LNCaP clone FGC (cell line): ENCODE measurements at regions not wholly inside any gene's neighbourhood (a gene's known extent, or its start where the extent isn't known, plus 50 kb on each side); places are given as distances from the start of the nearest gene placed in this dataset.

Source experiments
- DNase-seq: peaks from one replicate; pipeline ENCODE4 v3.0.0-alpha.2; 2011; ENCODE audit warnings: low read depth
- H3K4me3 ChIP-seq: 2 replicates; pipeline ENCODE4 v1.5.1; 2011; ENCODE audit warnings: mild to moderate bottlenecking, low read depth, low read length, control low read depth
- TF ChIP-seq, protein P1 (sequence below): IDR thresholded peaks from 2 replicates; pipeline ENCODE4 v1.5.1; 2012; ENCODE audit warnings: mild to moderate bottlenecking; ENCODE audit not compliant: control insufficient read depth, insufficient read depth; ENCODE audit errors: extremely low read depth

GRCh38 chr1:56430141-56430839 is 149.1 kb downstream of the PLPP3 start:
- TF ChIP-seq, protein P1, sequence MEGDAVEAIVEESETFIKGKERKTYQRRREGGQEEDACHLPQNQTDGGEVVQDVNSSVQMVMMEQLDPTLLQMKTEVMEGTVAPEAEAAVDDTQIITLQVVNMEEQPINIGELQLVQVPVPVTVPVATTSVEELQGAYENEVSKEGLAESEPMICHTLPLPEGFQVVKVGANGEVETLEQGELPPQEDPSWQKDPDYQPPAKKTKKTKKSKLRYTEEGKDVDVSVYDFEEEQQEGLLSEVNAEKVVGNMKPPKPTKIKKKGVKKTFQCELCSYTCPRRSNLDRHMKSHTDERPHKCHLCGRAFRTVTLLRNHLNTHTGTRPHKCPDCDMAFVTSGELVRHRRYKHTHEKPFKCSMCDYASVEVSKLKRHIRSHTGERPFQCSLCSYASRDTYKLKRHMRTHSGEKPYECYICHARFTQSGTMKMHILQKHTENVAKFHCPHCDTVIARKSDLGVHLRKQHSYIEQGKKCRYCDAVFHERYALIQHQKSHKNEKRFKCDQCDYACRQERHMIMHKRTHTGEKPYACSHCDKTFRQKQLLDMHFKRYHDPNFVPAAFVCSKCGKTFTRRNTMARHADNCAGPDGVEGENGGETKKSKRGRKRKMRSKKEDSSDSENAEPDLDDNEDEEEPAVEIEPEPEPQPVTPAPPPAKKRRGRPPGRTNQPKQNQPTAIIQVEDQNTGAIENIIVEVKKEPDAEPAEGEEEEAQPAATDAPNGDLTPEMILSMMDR, result no peak
- no peak for DNase-seq
- no peak overlapping the region for H3K4me3 ChIP-seq

GRCh38 chr1:56429288-56429687 is 150.1 kb downstream of the PLPP3 start:
- TF ChIP-seq, protein P1, result no peak
- DNase-seq, result no peak
- H3K4me3 ChIP-seq, result no peak overlapping the region

DNA sequence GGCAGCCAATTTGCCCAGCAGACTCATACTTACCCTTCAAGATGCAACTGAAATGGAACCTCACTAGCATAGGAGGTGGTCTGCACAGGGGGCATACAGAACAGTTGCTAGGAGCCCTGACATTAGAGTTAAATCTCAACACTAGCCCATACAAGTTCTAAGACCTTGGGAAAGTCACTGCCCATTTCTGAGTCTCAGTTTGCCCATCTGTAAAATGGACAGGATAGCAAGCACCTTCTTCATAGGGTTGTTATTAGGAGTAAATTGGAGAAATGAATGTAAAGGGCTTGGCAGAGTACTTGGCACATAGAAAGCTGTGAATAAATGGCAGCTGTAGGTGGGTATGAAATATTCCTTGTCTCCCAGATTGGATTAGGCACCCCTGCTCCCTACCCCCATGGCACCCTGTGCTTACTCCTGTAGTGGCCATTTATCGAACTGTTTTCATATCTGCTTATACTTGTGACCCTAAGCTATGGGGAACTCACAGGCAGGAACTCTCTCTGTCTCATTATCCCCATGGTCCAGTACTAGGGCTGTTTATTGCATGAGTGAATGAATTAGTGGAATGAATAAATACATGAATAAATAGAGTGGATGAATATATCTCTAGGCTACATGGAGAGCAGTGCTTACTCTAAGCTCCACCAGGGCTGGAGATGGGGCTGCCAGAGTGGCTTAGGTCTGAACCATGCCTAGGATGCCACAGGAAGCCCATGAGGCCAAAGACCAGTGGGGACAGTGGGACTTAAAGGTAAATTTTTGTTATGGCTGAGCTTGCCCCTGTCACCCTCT is 152.6 kb downstream of the PLPP3 start:
- no peak overlapping the region for H3K4me3 ChIP-seq
- DNase-seq, result no peak
- TF ChIP-seq, protein P1, result no peak

- TF ChIP-seq, protein P1, result no peak
- no peak overlapping the region for H3K4me3 ChIP-seq
- DNase-seq, result no peak
Measured at GRCh38 chr1:56425494-56426037, 153.8 kb downstream of the PLPP3 start.

DNA sequence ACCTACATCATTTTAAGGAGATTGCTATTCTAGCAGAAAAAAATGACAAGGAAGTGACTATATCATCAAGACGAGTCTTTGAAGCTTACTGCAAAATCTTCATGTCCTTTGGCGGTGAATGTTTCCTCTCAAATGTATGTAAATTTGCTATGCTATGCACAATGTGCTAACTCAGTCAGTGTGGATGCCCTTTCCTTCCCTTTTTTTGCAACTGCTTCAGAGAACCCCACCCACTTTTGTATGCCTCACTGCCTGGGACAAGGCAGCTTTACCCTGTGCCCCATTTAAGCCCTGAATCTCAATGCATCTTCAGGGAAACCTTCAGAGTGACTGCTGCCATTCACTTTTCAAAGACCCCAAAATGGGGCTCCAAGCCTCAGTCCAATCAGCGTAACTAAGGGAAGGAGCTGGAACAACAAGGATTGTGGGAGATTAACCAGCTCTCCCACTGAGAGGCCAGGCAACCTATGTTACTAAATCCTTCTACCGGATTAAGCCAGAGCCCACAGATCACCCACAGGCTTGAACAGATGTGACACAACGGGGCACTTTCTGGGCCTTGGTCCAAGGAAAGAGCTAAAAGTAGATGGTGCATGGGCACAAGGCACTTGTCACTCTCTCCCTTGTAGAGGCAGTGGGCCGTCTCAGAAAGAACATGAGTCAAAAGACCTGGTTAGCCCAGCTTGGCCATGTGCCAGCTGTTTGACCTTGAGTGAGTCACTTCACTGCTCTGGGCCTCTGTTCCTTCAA is 154.4 kb downstream of the PLPP3 start:
- H3K4me3 ChIP-seq, result no peak overlapping the region
- no peak for DNase-seq
- TF ChIP-seq, protein P1, result no peak

DNA sequence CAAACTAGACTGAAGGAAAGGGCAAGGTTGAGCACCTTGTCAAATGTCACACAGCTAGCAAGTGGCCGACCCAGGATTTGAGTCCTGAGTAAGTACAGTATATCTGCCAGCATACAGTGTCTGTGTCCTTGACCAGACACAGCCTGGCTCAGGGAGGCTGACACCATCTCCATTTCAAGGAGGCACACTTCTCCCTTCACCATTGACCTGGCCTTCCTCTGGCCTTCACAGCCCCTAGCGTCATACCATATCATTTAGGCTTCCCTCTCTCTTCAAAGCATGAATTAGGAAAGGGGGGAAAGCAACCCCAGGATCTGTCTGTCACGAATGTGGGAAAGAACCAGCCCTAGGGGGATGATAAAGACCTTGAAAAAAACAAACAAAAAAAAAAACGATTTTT is 155.6 kb downstream of the PLPP3 start:
- H3K4me3 ChIP-seq, result no peak overlapping the region
- no peak for DNase-seq
- TF ChIP-seq, protein P1, result no peak
